GM21526 (cell line): ENCODE measurements at regions not wholly inside any gene's neighbourhood (a gene's known extent, or its start where the extent isn't known, plus 50 kb on each side); places are given as distances from the start of the nearest gene placed in this dataset.

Experiments
- ATAC-seq: cut with Tn5 transposase; IDR thresholded peaks from one replicate; pipeline ENCODE4 v1.9.1; 2021; ENCODE audit warnings: moderate library complexity; ENCODE audit not compliant: unreplicated experiment, low FRiP score

DNA sequence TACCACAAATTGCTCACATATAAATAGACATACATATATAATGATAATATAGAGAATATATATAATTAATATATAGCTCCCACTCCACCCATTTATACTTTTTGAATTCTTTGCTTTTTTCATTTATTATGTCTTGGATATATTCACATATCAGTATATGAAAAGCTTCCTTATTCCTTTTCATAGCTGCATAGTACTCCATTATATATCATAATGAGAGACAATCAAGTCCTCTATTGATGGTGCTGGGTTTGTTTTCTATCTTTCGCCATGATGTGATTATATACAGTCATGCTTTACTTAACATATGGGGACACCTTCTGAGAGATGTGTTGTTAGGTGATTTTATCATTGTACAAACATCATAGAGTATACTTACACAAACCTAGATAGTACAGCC is 51.6 kb upstream of the ELL2 start:
- ATAC-seq: no peak

DNA sequence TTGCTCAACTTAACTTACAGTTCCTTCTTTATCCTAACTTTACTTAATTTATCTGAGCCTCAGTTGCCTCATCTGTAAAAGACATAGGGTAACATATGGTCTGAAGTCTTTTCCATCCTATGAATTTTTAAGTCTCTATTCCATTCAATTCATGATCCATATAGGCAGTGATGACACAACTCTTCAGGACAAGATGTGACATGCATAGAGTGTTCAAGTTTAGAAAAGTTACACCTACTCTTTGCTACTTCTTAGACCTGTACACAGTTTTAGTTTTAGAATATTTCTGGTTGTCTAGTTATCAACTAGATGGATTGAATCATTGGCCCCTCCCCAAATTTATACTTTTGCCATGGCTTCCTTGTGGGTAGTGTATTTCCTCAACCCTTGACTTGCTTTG is 50.7 kb upstream of the ELL2 start:
- no peak for ATAC-seq
